C4-2B (cell line): ENCODE measurements at regions not wholly inside any gene's neighbourhood (a gene's known extent, or its start where the extent isn't known, plus 50 kb on each side); places are given as distances from the start of the nearest gene placed in this dataset.

ENCODE experiments used
- CTCF ChIP-seq: fragments of 450-650 bp; conservative IDR thresholded peaks from 2 replicates; pipeline ENCODE4 v1.5.1; 2017; ENCODE audit warnings: mild to moderate bottlenecking
- ZFX ChIP-seq: fragments of 450-650 bp; IDR thresholded peaks from 2 replicates; pipeline ENCODE4 v1.6.1; 2017

DNA sequence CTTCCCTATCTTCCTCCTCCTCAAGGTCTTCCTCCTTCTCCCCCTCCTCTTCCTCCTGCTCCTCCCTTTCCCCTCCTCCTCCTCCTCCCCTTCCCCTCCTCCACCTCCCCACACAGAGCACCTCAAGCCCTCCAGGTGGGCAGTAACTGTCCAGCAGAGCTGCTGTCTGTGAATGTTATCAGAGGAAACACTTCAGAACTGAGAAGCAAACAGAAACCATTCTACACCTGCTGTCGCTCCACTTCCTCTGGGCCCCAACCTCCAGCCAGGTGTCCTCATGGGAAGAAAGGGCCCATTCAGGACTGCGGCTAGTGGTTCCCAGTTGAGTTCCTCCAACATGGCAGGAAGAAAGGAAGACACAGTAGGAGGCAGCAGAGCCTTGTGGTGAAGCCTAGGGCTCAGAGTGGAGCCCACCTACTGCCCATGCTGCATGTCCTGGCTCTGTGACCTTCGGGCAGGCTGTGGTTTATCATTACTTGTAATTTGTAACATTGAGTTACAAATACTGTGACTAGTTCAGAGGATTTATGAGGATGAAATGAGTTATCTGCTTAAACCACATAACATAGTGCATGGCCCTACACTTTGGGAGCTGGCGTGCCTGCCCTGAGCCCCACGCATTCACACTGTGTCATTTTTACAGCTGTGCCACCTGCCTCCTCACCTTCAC is 165.9 kb upstream of the ID2 start:
- TF ChIP-seq CTCF = no peak
- no peak for TF ChIP-seq ZFX
